ENCODE measurements at regions not wholly inside any gene's neighbourhood (a gene's known extent, or its start where the extent isn't known, plus 50 kb on each side); places are given as distances from the start of the nearest gene placed in this dataset.

GRCh38 chr1:219798283-219799030, 129.9 kb downstream of the SLC30A10 start:
- no peak for DNase-seq

DNA sequence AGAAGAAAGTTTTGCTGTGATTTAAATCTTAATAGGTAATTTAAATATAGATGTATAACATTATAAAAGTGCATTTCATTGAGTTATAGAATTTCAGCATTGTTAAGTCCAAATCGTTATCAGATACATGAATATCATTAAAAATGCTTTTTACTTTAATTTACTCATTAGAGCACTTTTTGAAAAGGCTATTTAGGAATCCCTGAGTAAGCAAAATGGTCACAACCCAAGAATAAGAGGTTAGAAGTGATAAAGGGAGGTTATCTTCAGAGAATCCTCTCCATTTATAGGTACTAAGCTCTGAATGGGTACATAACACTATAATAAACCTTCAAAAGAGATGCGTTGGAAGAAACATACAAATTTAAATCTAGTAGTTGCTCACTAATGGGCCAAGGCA, 130.7 kb downstream of the SLC30A10 start:
- no peak for DNase-seq

DNA sequence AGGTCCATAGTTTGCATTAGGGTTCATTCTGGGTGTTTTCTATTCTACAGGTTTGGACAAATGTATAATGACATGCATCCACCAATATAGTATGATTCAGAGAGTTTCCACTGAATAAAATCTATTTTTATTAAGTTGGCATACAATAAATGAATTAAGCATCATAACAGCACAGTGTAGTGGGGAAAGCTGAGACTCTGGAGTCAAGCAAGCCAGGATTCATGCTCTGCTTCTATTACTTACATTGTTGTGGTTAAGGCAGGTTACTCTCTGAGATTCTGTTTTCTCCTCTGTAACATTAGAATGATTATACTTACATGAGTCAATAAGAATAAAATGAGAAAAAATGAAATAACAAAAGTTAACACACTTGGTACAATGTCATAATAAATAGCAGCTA, 131.3 kb downstream of the SLC30A10 start:
- no peak for DNase-seq

GRCh38 chr1:219795363-219795917, 132.9 kb downstream of the SLC30A10 start:
- no peak for DNase-seq

GRCh38 chr1:219794085-219794743, 134.1 kb downstream of the SLC30A10 start:
- no peak for DNase-seq

- DNase-seq = no peak
These were observed 135.9 kb downstream of the SLC30A10 start for GRCh38 chr1:219792337-219793021.

DNA sequence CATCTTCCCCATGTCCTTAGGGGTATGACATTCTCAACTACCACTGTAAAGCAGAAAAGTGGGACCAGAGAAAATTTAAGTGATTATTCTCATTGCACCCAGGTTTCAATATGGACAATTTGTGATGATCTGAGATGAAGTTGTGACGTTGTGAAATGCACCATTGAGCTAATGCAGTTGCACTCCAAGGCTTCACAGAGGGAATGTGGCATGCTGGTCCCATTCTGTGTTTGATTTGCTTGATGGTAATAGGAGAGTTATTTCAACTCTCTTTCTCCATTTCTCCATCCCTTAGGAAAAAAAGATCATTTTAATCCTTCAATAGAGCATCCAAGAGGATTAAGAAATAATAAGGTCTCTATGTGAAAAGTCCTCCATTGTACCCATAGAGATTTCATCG, 136.6 kb downstream of the SLC30A10 start:
- DNase-seq = no peak

DNA sequence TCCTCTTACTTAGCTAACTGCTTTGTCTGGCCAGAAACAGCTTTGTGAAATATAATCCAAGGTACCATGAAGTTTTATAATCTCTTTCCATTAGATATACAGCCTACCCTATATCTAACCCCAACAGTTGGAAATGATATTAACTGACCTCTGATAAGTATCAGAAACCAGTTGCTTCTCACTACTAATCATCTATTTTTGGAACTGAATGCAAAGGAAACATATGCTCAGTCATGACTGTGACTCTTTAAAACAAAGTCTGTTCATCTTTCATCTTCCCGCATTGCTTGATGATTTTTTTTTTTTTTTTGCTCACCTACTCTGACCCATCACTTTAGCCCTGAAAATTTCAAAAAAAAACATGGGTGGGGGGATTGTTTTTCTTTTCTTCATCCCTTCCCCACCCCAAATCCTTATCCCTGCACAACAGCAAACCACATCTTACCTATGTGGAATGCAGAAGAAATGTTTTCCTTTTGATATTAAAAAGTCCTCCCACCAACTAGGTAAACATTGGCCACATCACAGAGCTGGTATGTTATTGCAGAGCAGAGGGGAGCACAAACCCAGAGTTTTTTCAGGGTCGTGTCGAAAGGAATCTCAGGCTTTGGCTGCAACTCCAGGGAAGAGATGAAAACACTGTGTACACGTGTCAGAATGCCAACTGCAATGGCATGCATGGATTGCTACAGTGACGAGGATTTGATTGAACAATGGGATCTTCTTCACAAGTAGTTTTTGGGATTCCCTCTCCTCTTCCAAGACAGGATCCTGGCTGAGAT, 137.3 kb downstream of the SLC30A10 start:
- no peak for DNase-seq

GRCh38 chr1:219788700-219789099, 139.7 kb downstream of the SLC30A10 start:
- DNase-seq = no peak

DNA sequence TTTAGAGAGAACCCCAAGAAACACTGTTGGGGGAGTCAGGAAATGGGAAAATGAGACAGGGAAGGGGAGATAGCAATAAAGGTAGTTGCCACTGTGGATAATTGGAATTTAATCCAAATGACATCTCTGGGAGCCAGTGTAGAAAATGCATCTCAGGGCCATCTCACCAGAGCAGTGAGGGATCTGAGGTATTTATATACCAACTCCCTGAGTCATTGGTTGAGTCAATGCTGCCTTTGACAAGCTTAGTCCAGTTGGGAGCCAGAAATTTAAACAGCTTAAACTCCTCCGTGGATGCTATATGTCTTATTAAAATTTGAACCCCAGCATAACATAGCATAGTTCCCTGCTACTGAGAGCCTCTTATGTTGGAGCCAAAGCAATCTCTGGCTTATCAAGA, 140.3 kb downstream of the SLC30A10 start:
- DNase-seq = no peak

DNA sequence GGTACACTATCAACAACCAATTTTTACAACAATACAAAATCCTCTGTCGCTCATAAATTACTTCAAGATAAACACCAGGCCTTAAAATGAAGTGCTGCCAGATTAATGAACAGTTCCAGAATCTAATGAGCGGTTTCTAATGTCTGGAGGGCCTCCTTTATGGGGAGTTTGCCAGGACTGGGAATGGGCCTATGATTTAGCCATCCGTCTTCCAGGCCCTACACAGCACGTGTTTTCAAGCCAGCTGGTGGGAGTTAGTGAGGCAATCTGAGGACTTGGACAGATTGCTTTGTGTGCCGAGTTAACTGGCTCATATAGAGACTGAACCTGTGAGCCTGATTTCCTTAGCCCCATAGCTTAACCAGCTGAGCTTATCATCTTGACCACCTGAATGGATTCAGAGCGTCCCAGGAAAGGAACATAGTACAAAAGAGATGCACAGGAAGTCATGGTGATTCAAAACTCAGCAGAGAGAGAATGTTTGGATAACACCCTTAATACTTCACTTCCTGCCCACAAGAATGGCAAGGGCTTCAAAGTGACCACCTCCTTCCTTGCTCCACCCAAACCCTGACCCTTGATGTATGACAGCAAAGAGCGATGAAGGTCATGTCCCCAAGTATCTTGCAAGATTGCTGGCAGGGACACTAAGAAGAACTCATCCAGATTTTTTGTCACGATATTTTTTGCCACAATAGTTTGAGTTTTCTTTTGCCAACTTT, 143.5 kb downstream of the SLC30A10 start:
- DNase-seq = no peak

- no peak for DNase-seq
These were observed 144.6 kb downstream of the SLC30A10 start for GRCh38 chr1:219783605-219784235.

DNA sequence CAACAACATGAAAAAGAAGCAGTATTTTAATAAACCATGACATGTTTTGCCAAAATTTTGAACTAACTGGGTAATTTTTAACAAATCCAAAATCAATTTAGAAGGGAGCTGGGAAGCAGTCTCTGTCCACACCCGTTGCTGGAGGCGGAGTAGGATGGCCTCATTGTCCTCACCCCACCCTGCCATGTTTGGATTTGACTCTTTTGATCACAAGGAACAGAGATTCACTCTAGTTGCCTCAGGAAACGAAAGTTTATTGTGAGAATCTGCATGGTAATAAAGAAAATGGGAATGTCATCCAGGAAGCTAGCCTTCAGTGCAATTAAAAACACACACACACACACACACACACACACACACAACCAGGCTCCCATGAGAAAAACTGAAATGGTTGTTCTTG, 145.4 kb downstream of the SLC30A10 start:
- DNase-seq = no peak

DNA sequence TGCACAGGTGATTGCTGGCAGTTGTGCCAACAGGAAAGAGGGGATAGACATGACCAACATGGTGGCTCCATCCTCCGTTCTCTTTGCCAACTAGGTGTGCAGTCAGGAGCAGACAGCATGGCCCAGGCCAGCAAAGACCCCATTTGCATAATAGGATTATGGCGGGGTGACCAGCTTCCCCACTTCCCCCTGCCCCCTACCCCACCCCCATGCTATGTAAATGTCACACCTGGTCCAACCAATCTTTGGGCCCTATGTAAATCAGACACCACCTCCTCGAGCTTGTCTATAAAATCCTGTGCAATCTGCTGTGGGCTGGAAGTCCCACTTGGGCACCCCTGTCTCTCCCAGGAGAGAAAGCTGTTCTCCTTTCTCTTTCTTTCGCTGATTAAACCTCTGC, 146.0 kb downstream of the SLC30A10 start:
- peak; percentile 36 for DNase-seq

DNA sequence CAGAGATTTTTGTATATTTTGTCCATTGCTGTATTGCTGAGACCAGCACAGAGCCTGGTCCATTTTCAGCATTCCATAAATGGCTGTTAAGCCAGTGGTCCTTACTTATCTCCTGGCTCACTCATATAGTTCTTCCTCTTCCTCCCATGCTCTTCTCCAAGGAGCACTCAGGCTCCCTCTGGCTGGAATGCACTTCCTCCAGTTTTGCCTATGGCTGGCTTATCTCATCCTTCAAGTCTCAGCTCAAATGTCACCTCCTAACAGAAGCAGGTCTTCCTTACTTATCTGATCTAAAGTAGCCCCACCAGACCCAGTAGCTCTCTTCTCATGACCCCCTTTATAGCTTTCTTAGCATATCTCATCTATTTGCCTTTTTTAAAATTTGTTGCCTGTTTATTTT, 146.9 kb downstream of the SLC30A10 start:
- DNase-seq = no peak

- DNase-seq = no peak
These were observed 149.5 kb downstream of the SLC30A10 start for GRCh38 chr1:219778793-219779369.

- DNase-seq = no peak
These were observed 150.2 kb downstream of the SLC30A10 start for GRCh38 chr1:219778110-219778509.

GRCh38 chr1:219774386-219774785, 154.0 kb downstream of the SLC30A10 start:
- DNase-seq = no peak

- DNase-seq = no peak
These were observed 154.6 kb downstream of the SLC30A10 start for GRCh38 chr1:219773775-219774174.

- no peak for DNase-seq
These were observed 155.2 kb downstream of the SLC30A10 start for GRCh38 chr1:219773110-219773509.

DNA sequence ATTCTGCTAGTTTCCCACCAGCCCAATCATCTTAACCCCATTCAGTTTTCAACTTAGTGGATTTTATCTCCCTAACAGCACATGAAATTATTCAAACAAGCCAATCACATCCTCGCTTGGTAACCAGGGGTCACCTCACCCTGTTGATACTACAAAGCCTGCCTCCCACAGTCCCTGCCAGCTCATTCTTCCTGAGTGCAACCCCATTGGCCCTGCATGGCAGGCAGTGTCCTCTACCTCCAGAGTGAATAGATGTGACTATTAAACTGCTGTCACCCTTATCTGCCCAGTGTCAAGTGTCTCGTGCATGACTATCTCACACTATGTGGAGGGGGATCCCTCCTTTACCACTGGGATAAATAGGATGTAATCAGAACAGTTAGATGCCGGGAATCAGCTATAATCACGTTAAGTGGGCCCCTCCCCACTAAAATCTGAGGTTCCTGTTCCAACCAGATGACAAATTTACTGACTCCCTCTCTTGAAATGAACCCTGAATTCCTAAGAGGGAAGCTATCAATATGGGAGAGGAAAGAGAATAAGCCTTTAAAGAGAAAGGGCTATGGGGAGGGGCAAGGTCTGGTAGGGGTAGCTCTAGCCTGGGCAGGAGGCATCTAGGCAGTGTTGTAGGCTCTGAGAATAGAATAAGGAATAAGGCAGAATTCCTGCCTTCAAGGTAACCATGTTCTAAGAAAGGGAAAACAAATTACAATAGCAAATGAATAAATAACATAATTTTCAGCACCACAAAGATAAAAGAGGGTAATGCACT, 155.9 kb downstream of the SLC30A10 start:
- no peak for DNase-seq
